GM12878 (cell line): ENCODE measurements at regions not wholly inside any gene's neighbourhood (a gene's known extent, or its start where the extent isn't known, plus 50 kb on each side); places are given as distances from the start of the nearest gene placed in this dataset.

Experiments used
- ATAC-seq: fragments of 200-7000 bp; cut with Tn5 transposase; 3 replicates; pipeline ENCODE4 v1.9.1; 2020; ENCODE audit warnings: mild to moderate bottlenecking, moderate library complexity
- BruUV-seq: library from RNA; stranded (reverse); fragments of 400-500 nt; replicated peaks from 2 replicates; lab custom pipeline; 2021; lab: Mats Ljungman, UMichigan
- CTCF ChIA-PET: fragments of 300-600 bp; sonication (Branson Sonifier 250); formaldehyde crosslinking; extraction: SDS; loops from one replicate; lab custom pipeline; 2021; ENCODE audit warnings: inconsistent platforms; lab: Yijun Ruan, JAX
- POLR2A ChIA-PET: fragments of 350-600 bp; formaldehyde crosslinking; extraction: SDS; loops from one replicate; lab custom pipeline; 2021; ENCODE audit warnings: inconsistent platforms; lab: Charles Lee
- RAD21 ChIA-PET: fragments of 300-600 bp; sonication (Branson Sonifier 250); formaldehyde crosslinking; loops from one replicate; lab custom pipeline; 2023; ENCODE audit warnings: antibody characterized with exemption; ENCODE audit not compliant: unreplicated experiment; lab: Charles Lee
- SMC1A ChIA-PET: fragments of 300-600 bp; sonication (Branson Sonifier 250); formaldehyde crosslinking; loops from one replicate; lab custom pipeline; 2023; ENCODE audit not compliant: unreplicated experiment, uncharacterized antibody; lab: Charles Lee
- DNase-seq: peaks from one replicate; pipeline ENCODE4 v3.0.0-alpha.2; 2011; ENCODE audit warnings: low read depth, low spot score
- FAIRE-seq: peaks from 3 replicates; lab custom pipeline; 2011; peaks lifted over from hg19 to GRCh38; lab: Jason Lieb, UNC
- H2AFZ ChIP-seq: 2 replicates; pipeline ENCODE4 v1.6.0; 2011; ENCODE audit warnings: low read depth, low read length, control low read depth; ENCODE audit not compliant: control insufficient read depth
- H3K27ac ChIP-seq: 2 replicates; pipeline ENCODE4 v1.5.1; 2011; ENCODE audit warnings: control low read depth; ENCODE audit not compliant: control insufficient read depth, insufficient read depth
- H3K27me3 ChIP-seq, 2 experiments: replicated peaks in 1 of 2; 2 replicates each; pipeline versions ENCODE4 v1.6.0 to v1.6.1; 2011; ENCODE audit warnings: low read length in 1 of 2; ENCODE audit not compliant: control insufficient read depth in 2 of 2, insufficient read depth in 2 of 2
- H3K36me3 ChIP-seq, 2 experiments: 2 replicates each; pipeline ENCODE4 v1.5.1; 2011; ENCODE audit warnings: low read length in 1 of 2; ENCODE audit not compliant: control insufficient read depth in 2 of 2, insufficient read depth in 2 of 2
- H3K4me1 ChIP-seq: 2 replicates; pipeline ENCODE4 v1.6.1; 2011; ENCODE audit warnings: mild to moderate bottlenecking, low read length, moderate library complexity, mixed read lengths; ENCODE audit not compliant: control insufficient read depth, insufficient read depth
- H3K4me2 ChIP-seq: 2 replicates; pipeline ENCODE4 v1.6.0; 2011; ENCODE audit warnings: control low read depth; ENCODE audit not compliant: control insufficient read depth, insufficient read depth
- H3K4me3 ChIP-seq: fragments of 200-600 bp; sonication (generic); 2 replicates; pipeline ENCODE4 v1.5.1; 2016
- H3K79me2 ChIP-seq: 2 replicates; pipeline ENCODE4 v1.6.0; 2011; ENCODE audit warnings: low read length; ENCODE audit not compliant: control insufficient read depth, insufficient read depth
- H3K9ac ChIP-seq: 2 replicates; pipeline ENCODE4 v1.8.0; 2011; ENCODE audit warnings: low read length, control low read depth, mixed read lengths; ENCODE audit not compliant: control insufficient read depth, insufficient read depth
- H3K9me3 ChIP-seq: replicated peaks from 3 replicates; pipeline ENCODE4 v1.5.1; 2011; ENCODE audit warnings: mild to moderate bottlenecking, low read length; ENCODE audit not compliant: control insufficient read depth, insufficient read depth
- H4K20me1 ChIP-seq: 2 replicates; pipeline ENCODE4 v1.6.0; 2011; ENCODE audit not compliant: control insufficient read depth, insufficient read depth
- CEBPB ChIP-seq, 2 experiments: fragments of 150-350 bp in 1 of 2; IDR thresholded peaks; 2 replicates each; pipeline ENCODE4 v1.6.1; 2012 to 2014; ENCODE audit warnings: low read depth in 2 of 2, low read length in 2 of 2, borderline replicate concordance in 1 of 2, inconsistent platforms in 1 of 2
- CHD2 ChIP-seq: IDR thresholded peaks from 2 replicates; pipeline ENCODE4 v1.6.1; 2011; ENCODE audit warnings: low read depth, low read length, improper control_type of control experiment, borderline replicate concordance
- CREB1 ChIP-seq: IDR thresholded peaks from 2 replicates; pipeline ENCODE4 v1.6.1; 2012; ENCODE audit warnings: low read depth, mild to moderate bottlenecking, inconsistent platforms
- EP300 ChIP-seq, 2 experiments: fragments of 150-350 bp in 1 of 2; IDR thresholded peaks; 2 replicates each; pipeline ENCODE4 v1.6.1; 2011 to 2012; ENCODE audit warnings: low read depth in 2 of 2, low read length in 2 of 2, borderline replicate concordance in 1 of 2, improper control_type of control experiment in 1 of 2, inconsistent platforms in 1 of 2; ENCODE audit not compliant: control insufficient read depth in 1 of 2
- EZH2 ChIP-seq: IDR thresholded peaks from 2 replicates; pipeline ENCODE4 v1.6.1; 2012; ENCODE audit warnings: low read depth, mild to moderate bottlenecking, control low read depth, inconsistent platforms, low read length, borderline replicate concordance; ENCODE audit not compliant: control insufficient read depth
- HDAC2 ChIP-seq: fragments of 200-600 bp; sonication (generic); IDR thresholded peaks from 2 replicates; pipeline ENCODE4 v1.6.1; 2017
- JUND ChIP-seq: IDR thresholded peaks from 2 replicates; pipeline ENCODE4 v1.6.1; 2012; ENCODE audit warnings: low read depth, mild to moderate bottlenecking, low read length, improper control_type of control experiment, moderate library complexity
- KAT2A ChIP-seq: conservative IDR thresholded peaks from 2 replicates; pipeline ENCODE4 v1.6.1; 2011; ENCODE audit warnings: low read depth, low read length; ENCODE audit not compliant: control insufficient read depth
- MEF2B ChIP-seq: fragments of 450-650 bp; IDR thresholded peaks from 2 replicates; pipeline ENCODE4 v1.6.1; 2018; ENCODE audit warnings: mild to moderate bottlenecking, moderate library complexity; ENCODE audit not compliant: partially characterized antibody, poor library complexity, severe bottlenecking
- NFYA ChIP-seq: IDR thresholded peaks from 2 replicates; pipeline ENCODE4 v1.6.1; 2011; ENCODE audit warnings: low read depth, mild to moderate bottlenecking, low read length, improper control_type of control experiment, borderline replicate concordance
- NFYB ChIP-seq: IDR thresholded peaks from 2 replicates; pipeline ENCODE4 v1.6.1; 2011; ENCODE audit warnings: low read depth, mild to moderate bottlenecking, low read length, improper control_type of control experiment, moderate library complexity; ENCODE audit not compliant: insufficient read depth
- NR2F1 ChIP-seq: fragments of 450-650 bp; conservative IDR thresholded peaks from 2 replicates; pipeline ENCODE4 v1.6.1; 2017; ENCODE audit warnings: mild to moderate bottlenecking
- POLR2AphosphoS5 ChIP-seq: IDR thresholded peaks from 2 replicates; pipeline ENCODE4 v1.6.1; 2011; ENCODE audit warnings: mild to moderate bottlenecking, low read length, inconsistent platforms
- POU2F2 ChIP-seq: IDR thresholded peaks from 3 replicates; pipeline ENCODE4 v1.6.1; 2011; ENCODE audit warnings: low read depth, mild to moderate bottlenecking, low read length, borderline replicate concordance
- RAD21 ChIP-seq: IDR thresholded peaks from 2 replicates; pipeline ENCODE4 v1.6.1; 2011; ENCODE audit warnings: mild to moderate bottlenecking, low read depth, low read length, moderate library complexity; ENCODE audit not compliant: insufficient read depth
- RFX5 ChIP-seq: IDR thresholded peaks from 2 replicates; pipeline ENCODE4 v1.6.1; 2011; ENCODE audit warnings: low read depth, low read length, improper control_type of control experiment
- SMC3 ChIP-seq: IDR thresholded peaks from 2 replicates; pipeline ENCODE4 v1.6.1; 2011; ENCODE audit warnings: low read length, improper control_type of control experiment, borderline replicate concordance
- STAT3 ChIP-seq: IDR thresholded peaks from 2 replicates; pipeline ENCODE4 v1.6.1; 2011; ENCODE audit warnings: low read depth, low read length, improper control_type of control experiment
- ZNF622 ChIP-seq: fragments of 450-650 bp; IDR thresholded peaks from 2 replicates; pipeline ENCODE4 v1.6.1; 2017; ENCODE audit warnings: mild to moderate bottlenecking, inconsistent platforms
- WGBS: methylation state at CpG from one replicate; pipeline ENCODE4 v1.1.6; 2016; ENCODE audit warnings: low lambda C conversion rate; ENCODE audit not compliant: insufficient replicate concordance, insufficient coverage; ENCODE audit errors: missing lambda C conversion rate; 5-methylcytosine and 5-hydroxymethylcytosine counted together
- in situ Hi-C: fragments of 300-500 bp; cut with MboI; formaldehyde crosslinking; loops from 9 replicates; pipeline ENCODE4 v1.14.3; 2018; ENCODE audit warnings: mixed read lengths
- intact Hi-C: fragments of 100-400 bp; cut with micrococcal nuclease; formaldehyde crosslinking; loops from one replicate; pipeline ENCODE4 v1.14.2; 2022; ENCODE audit not compliant: unreplicated experiment
- TF ChIP-seq, protein P1 (sequence below): fragments of 450-650 bp; IDR thresholded peaks from 2 replicates; pipeline ENCODE4 v1.6.1; 2017; ENCODE audit warnings: mild to moderate bottlenecking, low read depth, inconsistent platforms; ENCODE audit not compliant: poor library complexity, severe bottlenecking
- TF ChIP-seq, protein P2 (sequence below): fragments of 450-650 bp; IDR thresholded peaks from 2 replicates; pipeline ENCODE4 v1.6.1; 2016; ENCODE audit warnings: mild to moderate bottlenecking

DNA sequence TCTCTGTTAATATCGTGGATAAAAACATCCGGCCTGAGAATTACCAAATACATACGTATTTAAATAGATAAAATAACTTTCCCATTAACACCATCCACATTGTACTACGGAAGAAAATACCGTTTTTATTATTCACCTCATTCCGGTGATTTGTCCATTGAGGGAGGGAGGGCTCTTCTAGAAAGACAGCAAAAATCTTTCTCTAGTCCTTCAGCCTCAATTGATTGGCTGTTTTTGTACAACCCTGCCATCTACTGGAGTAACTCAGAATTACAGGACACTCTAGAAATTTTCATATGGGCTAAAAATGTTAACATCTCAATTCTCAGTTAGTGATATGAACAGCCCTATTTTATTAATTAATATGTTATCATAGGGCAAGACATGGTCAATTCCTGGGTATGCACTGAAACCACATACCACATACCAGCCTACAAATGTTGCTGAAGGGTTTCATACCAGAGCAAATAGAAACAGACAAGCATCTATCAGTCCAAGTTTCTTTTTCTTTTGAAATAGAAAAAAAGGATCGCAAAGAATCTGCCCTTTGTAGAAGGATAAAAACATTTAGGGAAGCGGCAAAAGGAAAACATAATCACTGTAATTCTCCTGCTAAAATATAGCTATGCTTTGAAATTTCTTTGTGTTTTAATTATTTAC is 55.8 kb upstream of the CDCA7L start:
- peak; percentile 13 for DNase-seq
- 20% methylated on average over 8 of the region's 8 CpGs for WGBS
- FAIRE-seq, result peak; percentile 54
- in situ Hi-C loops, result loop anchor here (10.0 kb wide), 1 partner anchor 747 kb away; no protein-coding TSS in a partner anchor
- ATAC-seq, result peak; percentile 80
- ChIA-PET CTCF (interaction anchor here (0.7 to 2.5 kb wide), 22 partner anchors 10 to 1241 kb away, joined by 3 to 11 read pairs (median 3); partner anchors contain the start of gene CDCA7L), POLR2A (no interaction called here), RAD21 (interaction anchor here (0.7 to 2.0 kb wide), 8 partner anchors 14 to 433 kb away, joined by 3 to 6 read pairs (median 3); partner anchors contain the start of gene CDCA7L), SMC1A (interaction anchor here (0.8 to 2.3 kb wide), 10 partner anchors 10 to 745 kb away, joined by 3 to 18 read pairs (median 4); no protein-coding TSS in a partner anchor)
- Histone ChIP-seq H3K9ac (no peak overlapping the region), H4K20me1 (no peaks in the 10 kb centered on the region), H3K4me2 (no peak overlapping the region), H3K36me3 (no peaks in the 10 kb centered on the region), H3K4me3 (no peak overlapping the region), H3K27ac (no peak overlapping the region), H3K79me2 (no peaks in the 10 kb centered on the region), H3K4me1 (no peaks in the 10 kb centered on the region), H3K9me3 (no peaks in the 10 kb centered on the region), H3K27me3 (0 out of 4 replicates have a peak, but pooled peaks cover 0 to 1% of the 10 kb centered on the region in 2 experiments), H2AFZ (peak overlapping the region; percentile 9; the same call in 1 of the 2 replicates)
- BruUV-seq, result no TSS peak
- intact Hi-C loops, result loop anchor here (1.0 to 5.0 kb wide), 6 partner anchors 55 to 745 kb away; no protein-coding TSS in a partner anchor
- TF ChIP-seq SMC3 (peak; percentile 88), HDAC2 (no peak), EZH2 (no peak), RAD21 (peak; percentile 95), STAT3 (no peak), RFX5 (no peak), NR2F1 (no peak), CREB1 (no peak), MEF2B (no peak), EP300 (IDR thresholded peaks at IDR 0.05; ENCODE audit: borderline replicate concordance in 1 of 2, control insufficient read depth in 1 of 2, low read depth in 2 of 2, low read length in 2 of 2) (no peak), JUND (no peak), CEBPB (IDR thresholded peaks at IDR 0.05; ENCODE audit: borderline replicate concordance in 1 of 2, low read depth in 2 of 2, low read length in 2 of 2) (no peak), NFYA (no peak), KAT2A (no peak), POU2F2 (no peak), ZNF622 (no peak), NFYB (0 out of 2 replicates have a peak, but pooled peaks have one; percentile 41), POLR2AphosphoS5 (no peak), CHD2 (no peak)
- TF ChIP-seq, protein P1, sequence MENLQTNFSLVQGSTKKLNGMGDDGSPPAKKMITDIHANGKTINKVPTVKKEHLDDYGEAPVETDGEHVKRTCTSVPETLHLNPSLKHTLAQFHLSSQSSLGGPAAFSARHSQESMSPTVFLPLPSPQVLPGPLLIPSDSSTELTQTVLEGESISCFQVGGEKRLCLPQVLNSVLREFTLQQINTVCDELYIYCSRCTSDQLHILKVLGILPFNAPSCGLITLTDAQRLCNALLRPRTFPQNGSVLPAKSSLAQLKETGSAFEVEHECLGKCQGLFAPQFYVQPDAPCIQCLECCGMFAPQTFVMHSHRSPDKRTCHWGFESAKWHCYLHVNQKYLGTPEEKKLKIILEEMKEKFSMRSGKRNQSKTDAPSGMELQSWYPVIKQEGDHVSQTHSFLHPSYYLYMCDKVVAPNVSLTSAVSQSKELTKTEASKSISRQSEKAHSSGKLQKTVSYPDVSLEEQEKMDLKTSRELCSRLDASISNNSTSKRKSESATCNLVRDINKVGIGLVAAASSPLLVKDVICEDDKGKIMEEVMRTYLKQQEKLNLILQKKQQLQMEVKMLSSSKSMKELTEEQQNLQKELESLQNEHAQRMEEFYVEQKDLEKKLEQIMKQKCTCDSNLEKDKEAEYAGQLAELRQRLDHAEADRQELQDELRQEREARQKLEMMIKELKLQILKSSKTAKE, result no peak
- TF ChIP-seq, protein P2, sequence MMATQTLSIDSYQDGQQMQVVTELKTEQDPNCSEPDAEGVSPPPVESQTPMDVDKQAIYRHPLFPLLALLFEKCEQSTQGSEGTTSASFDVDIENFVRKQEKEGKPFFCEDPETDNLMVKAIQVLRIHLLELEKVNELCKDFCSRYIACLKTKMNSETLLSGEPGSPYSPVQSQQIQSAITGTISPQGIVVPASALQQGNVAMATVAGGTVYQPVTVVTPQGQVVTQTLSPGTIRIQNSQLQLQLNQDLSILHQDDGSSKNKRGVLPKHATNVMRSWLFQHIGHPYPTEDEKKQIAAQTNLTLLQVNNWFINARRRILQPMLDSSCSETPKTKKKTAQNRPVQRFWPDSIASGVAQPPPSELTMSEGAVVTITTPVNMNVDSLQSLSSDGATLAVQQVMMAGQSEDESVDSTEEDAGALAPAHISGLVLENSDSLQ, result 0 out of 2 replicates have a peak, but pooled peaks have one; percentile 19
